ENCODE measurements at regions not wholly inside any gene's neighbourhood (a gene's known extent, or its start where the extent isn't known, plus 50 kb on each side); places are given as distances from the start of the nearest gene placed in this dataset.

GRCh38 chr11:107202241-107202640 lies 184.0 kb upstream of the GUCY1A2 start:
- no peaks in the 10 kb centered on the region for H3K36me3 ChIP-seq (ENCODE audit: control insufficient read depth, insufficient read depth, low read length)
- H3K4me1 ChIP-seq = peaks cover 12% of the 10 kb centered on the region
- TF ChIP-seq, protein P1, sequence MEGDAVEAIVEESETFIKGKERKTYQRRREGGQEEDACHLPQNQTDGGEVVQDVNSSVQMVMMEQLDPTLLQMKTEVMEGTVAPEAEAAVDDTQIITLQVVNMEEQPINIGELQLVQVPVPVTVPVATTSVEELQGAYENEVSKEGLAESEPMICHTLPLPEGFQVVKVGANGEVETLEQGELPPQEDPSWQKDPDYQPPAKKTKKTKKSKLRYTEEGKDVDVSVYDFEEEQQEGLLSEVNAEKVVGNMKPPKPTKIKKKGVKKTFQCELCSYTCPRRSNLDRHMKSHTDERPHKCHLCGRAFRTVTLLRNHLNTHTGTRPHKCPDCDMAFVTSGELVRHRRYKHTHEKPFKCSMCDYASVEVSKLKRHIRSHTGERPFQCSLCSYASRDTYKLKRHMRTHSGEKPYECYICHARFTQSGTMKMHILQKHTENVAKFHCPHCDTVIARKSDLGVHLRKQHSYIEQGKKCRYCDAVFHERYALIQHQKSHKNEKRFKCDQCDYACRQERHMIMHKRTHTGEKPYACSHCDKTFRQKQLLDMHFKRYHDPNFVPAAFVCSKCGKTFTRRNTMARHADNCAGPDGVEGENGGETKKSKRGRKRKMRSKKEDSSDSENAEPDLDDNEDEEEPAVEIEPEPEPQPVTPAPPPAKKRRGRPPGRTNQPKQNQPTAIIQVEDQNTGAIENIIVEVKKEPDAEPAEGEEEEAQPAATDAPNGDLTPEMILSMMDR (IDR thresholded peaks at IDR 0.05; ENCODE audit: insufficient read depth in 1 of 2, low read depth in 1 of 2, low read length in 1 of 2, severe bottlenecking in 1 of 2, unreplicated experiment in 1 of 2) = no peak
- ChIA-PET CTCF (no interaction called here), POLR2A (no interaction called here)
- no TSS peak for BruUV-seq (replicated peaks)
- H3K27ac Mint-ChIP-seq (ENCODE audit: unreplicated experiment) = no peak overlapping the region
- H3K27me3 Mint-ChIP-seq (ENCODE audit: insufficient read depth, unreplicated experiment) = no peaks in the 10 kb centered on the region
- H3K36me3 Mint-ChIP-seq (ENCODE audit: insufficient read depth, unreplicated experiment) = no peaks in the 10 kb centered on the region
- H3K4me3 ChIP-seq (ENCODE audit: low read depth, low read length) = no peak overlapping the region
- H3K9me3 ChIP-seq = no peaks in the 10 kb centered on the region
- intact Hi-C loops (cut with micrococcal nuclease; ENCODE audit: unreplicated experiment) = no loop called here
- peaks cover 16% of the 10 kb centered on the region for H3K4me1 Mint-ChIP-seq (ENCODE audit: low read depth, unreplicated experiment)
- H3K9me3 Mint-ChIP-seq (ENCODE audit: unreplicated experiment) = peaks cover 16% of the 10 kb centered on the region
- DNase-seq = no peak
- no peaks in the 10 kb centered on the region for H3K27me3 ChIP-seq (replicated peaks; ENCODE audit: control insufficient read depth, insufficient read depth, low read length)
- no peak overlapping the region for H3K4me3 Mint-ChIP-seq (ENCODE audit: unreplicated experiment)

- TF ChIP-seq, protein P1 (IDR thresholded peaks at IDR 0.05; ENCODE audit: insufficient read depth in 1 of 2, low read depth in 1 of 2, low read length in 1 of 2, severe bottlenecking in 1 of 2, unreplicated experiment in 1 of 2) = no peak
- H3K9me3 Mint-ChIP-seq (ENCODE audit: unreplicated experiment) = no peaks in the 10 kb centered on the region
- ChIA-PET POLR2A (no interaction called here), CTCF (no interaction called here)
- intact Hi-C loops (cut with micrococcal nuclease; ENCODE audit: unreplicated experiment) = no loop called here
- H3K4me3 Mint-ChIP-seq (ENCODE audit: unreplicated experiment) = no peak overlapping the region
- Histone ChIP-seq H3K4me3 (ENCODE audit: low read depth, low read length) (no peak overlapping the region), H3K27me3 (replicated peaks; ENCODE audit: control insufficient read depth, insufficient read depth, low read length) (no peaks in the 10 kb centered on the region), H3K4me1 (peaks cover 23% of the 10 kb centered on the region), H3K36me3 (ENCODE audit: control insufficient read depth, insufficient read depth, low read length) (no peaks in the 10 kb centered on the region), H3K9me3 (no peaks in the 10 kb centered on the region)
- BruUV-seq (replicated peaks) = no TSS peak
- H3K27me3 Mint-ChIP-seq (ENCODE audit: insufficient read depth, unreplicated experiment) = no peaks in the 10 kb centered on the region
- H3K4me1 Mint-ChIP-seq (ENCODE audit: low read depth, unreplicated experiment) = peaks cover 27% of the 10 kb centered on the region
- peak overlapping the region; percentile 59 for H3K27ac Mint-ChIP-seq (ENCODE audit: unreplicated experiment)
- H3K36me3 Mint-ChIP-seq (ENCODE audit: insufficient read depth, unreplicated experiment) = no peaks in the 10 kb centered on the region
- DNase-seq = no peak
These were observed 180.3 kb upstream of the GUCY1A2 start for GRCh38 chr11:107198490-107199007.

DNA sequence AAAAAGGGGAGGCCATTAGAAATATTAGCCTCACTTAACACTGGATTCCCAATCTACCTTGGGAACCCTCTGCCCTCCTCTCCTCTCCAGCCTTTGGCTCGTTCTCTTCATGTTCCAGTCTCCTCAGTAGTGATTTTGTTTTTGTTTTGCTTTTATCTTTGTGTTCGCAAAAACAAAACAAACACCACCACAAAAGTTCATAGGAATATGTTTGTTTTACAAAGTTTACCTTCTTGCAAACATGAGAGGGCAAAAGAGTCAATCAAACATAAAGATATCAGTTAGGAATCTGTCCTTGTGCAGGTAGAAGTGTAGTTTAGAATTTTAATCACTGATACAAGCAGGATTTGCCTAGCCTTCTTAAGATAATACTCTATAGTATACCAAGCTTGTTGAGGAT lies 179.7 kb upstream of the GUCY1A2 start:
- H3K4me1 Mint-ChIP-seq (ENCODE audit: low read depth, unreplicated experiment) = peaks cover 27% of the 10 kb centered on the region
- Histone ChIP-seq H3K9me3 (no peaks in the 10 kb centered on the region; the same call in 1 of the 2 replicates), H3K4me1 (peaks cover 23% of the 10 kb centered on the region), H3K4me3 (ENCODE audit: low read depth, low read length) (no peak overlapping the region), H3K27me3 (replicated peaks; ENCODE audit: control insufficient read depth, insufficient read depth, low read length) (no peaks in the 10 kb centered on the region), H3K36me3 (ENCODE audit: control insufficient read depth, insufficient read depth, low read length) (no peaks in the 10 kb centered on the region)
- ChIA-PET POLR2A (no interaction called here), CTCF (no interaction called here)
- TF ChIP-seq, protein P1 (IDR thresholded peaks at IDR 0.05; ENCODE audit: insufficient read depth in 1 of 2, low read depth in 1 of 2, low read length in 1 of 2, severe bottlenecking in 1 of 2, unreplicated experiment in 1 of 2) = no peak
- DNase-seq = no peak
- no peaks in the 10 kb centered on the region for H3K36me3 Mint-ChIP-seq (ENCODE audit: insufficient read depth, unreplicated experiment)
- no TSS peak for BruUV-seq (replicated peaks)
- intact Hi-C loops (cut with micrococcal nuclease; ENCODE audit: unreplicated experiment) = loop anchor here (2.0 kb wide), 1 partner anchor 41 kb away; no protein-coding TSS in a partner anchor
- peak overlapping the region; percentile 59 for H3K27ac Mint-ChIP-seq (ENCODE audit: unreplicated experiment)
- H3K4me3 Mint-ChIP-seq (ENCODE audit: unreplicated experiment) = no peak overlapping the region
- H3K9me3 Mint-ChIP-seq (ENCODE audit: unreplicated experiment) = no peaks in the 10 kb centered on the region
- H3K27me3 Mint-ChIP-seq (ENCODE audit: insufficient read depth, unreplicated experiment) = no peaks in the 10 kb centered on the region

Data from Caco-2 (cell line).